Smooth muscle cell (in vitro differentiated cells): ENCODE measurements at regions not wholly inside any gene's neighbourhood (a gene's known extent, or its start where the extent isn't known, plus 50 kb on each side); places are given as distances from the start of the nearest gene placed in this dataset.

Source experiments
- DNase-seq: peaks from one replicate; lab custom pipeline; 2025; ENCODE audit not compliant: unreplicated experiment; lab: John Stamatoyannopoulos, UW
- H2AFZ ChIP-seq: fragments of 200-600 bp; sonication (generic); 2 replicates; pipeline ENCODE4 v1.6.0; 2016; ENCODE audit warnings: antibody characterized with exemption, low read depth, mild to moderate bottlenecking
- H3F3A ChIP-seq: fragments of 200-600 bp; sonication (generic); 2 replicates; pipeline ENCODE4 v1.6.0; 2017; ENCODE audit warnings: antibody characterized with exemption, low read depth
- H3K27ac ChIP-seq: fragments of 200-600 bp; sonication (generic); 2 replicates; pipeline ENCODE4 v1.5.1; 2016; ENCODE audit warnings: low read depth, mild to moderate bottlenecking
- H3K27me3 ChIP-seq: fragments of 200-600 bp; sonication (generic); 2 replicates; pipeline ENCODE4 v1.6.1; 2016; ENCODE audit warnings: low read depth, mild to moderate bottlenecking
- H3K36me3 ChIP-seq: fragments of 200-600 bp; sonication (generic); 2 replicates; pipeline ENCODE4 v1.5.1; 2016; ENCODE audit warnings: low read depth
- H3K4me1 ChIP-seq: fragments of 200-600 bp; sonication (generic); 2 replicates; pipeline ENCODE4 v1.5.1; 2016; ENCODE audit warnings: low read depth
- H3K4me2 ChIP-seq: fragments of 200-600 bp; sonication (generic); 2 replicates; pipeline ENCODE4 v1.6.0; 2016; ENCODE audit warnings: mild to moderate bottlenecking
- H3K4me3 ChIP-seq: fragments of 200-600 bp; sonication (generic); 2 replicates; pipeline ENCODE4 v1.5.1; 2016; ENCODE audit warnings: mild to moderate bottlenecking
- H3K79me2 ChIP-seq: fragments of 200-600 bp; sonication (generic); 2 replicates; pipeline ENCODE4 v1.6.0; 2016; ENCODE audit warnings: low read depth, mild to moderate bottlenecking
- H3K9ac ChIP-seq: fragments of 200-600 bp; sonication (generic); 2 replicates; pipeline ENCODE4 v1.6.0; 2016; ENCODE audit warnings: low read depth
- H3K9me3 ChIP-seq: fragments of 200-600 bp; sonication (generic); replicated peaks from 2 replicates; pipeline ENCODE4 v1.5.1; 2016; ENCODE audit warnings: low read depth
- H4K20me1 ChIP-seq: fragments of 200-600 bp; sonication (generic); 2 replicates; pipeline ENCODE4 v1.6.0; 2016; ENCODE audit warnings: low read depth
- WGBS: methylation state at CpG from one replicate; pipeline ENCODE4 v1.1.7; 2016; ENCODE audit warnings: low lambda C conversion rate; 5-methylcytosine and 5-hydroxymethylcytosine counted together
- TF ChIP-seq, protein P1 (sequence below): fragments of 200-600 bp; sonication (generic); IDR thresholded peaks from 2 replicates; pipeline ENCODE4 v1.5.1; 2017; ENCODE audit warnings: borderline replicate concordance, mild to moderate bottlenecking, antibody characterized with exemption; ENCODE audit not compliant: insufficient read depth, poor library complexity, severe bottlenecking

DNA sequence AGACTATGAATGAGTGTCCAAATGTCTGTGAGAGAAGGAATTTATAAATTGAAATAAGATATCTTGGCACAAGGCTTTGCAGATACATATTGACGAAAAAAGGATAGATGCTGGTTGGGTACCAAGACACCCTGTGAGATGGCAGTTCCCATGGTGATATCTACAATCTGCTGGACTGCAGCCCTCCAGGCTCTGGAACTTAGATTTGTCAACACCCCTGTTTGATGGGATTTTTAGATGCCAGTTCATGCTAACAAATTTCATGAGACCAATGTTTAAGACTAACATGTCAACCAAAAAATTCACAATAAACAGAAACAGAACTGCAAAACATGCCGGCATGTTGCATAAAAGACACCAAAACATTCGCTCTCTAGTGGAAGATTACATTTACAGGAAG, 400.3 kb upstream of the CNTNAP5 start:
- no peak overlapping the region for H3K4me2 ChIP-seq
- 91% methylated on average over 3 of the region's 3 CpGs for WGBS
- TF ChIP-seq, protein P1, sequence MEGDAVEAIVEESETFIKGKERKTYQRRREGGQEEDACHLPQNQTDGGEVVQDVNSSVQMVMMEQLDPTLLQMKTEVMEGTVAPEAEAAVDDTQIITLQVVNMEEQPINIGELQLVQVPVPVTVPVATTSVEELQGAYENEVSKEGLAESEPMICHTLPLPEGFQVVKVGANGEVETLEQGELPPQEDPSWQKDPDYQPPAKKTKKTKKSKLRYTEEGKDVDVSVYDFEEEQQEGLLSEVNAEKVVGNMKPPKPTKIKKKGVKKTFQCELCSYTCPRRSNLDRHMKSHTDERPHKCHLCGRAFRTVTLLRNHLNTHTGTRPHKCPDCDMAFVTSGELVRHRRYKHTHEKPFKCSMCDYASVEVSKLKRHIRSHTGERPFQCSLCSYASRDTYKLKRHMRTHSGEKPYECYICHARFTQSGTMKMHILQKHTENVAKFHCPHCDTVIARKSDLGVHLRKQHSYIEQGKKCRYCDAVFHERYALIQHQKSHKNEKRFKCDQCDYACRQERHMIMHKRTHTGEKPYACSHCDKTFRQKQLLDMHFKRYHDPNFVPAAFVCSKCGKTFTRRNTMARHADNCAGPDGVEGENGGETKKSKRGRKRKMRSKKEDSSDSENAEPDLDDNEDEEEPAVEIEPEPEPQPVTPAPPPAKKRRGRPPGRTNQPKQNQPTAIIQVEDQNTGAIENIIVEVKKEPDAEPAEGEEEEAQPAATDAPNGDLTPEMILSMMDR, result no peak
- no peak overlapping the region for H3K9ac ChIP-seq
- H4K20me1 ChIP-seq, result no peaks in the 10 kb centered on the region
- no peaks in the 10 kb centered on the region for H3K27me3 ChIP-seq
- no peaks in the 10 kb centered on the region for H3F3A ChIP-seq
- H3K9me3 ChIP-seq, result no peaks in the 10 kb centered on the region
- no peak for DNase-seq
- no peaks in the 10 kb centered on the region for H3K36me3 ChIP-seq
- no peaks in the 10 kb centered on the region for H3K79me2 ChIP-seq
- H3K4me3 ChIP-seq, result no peak overlapping the region
- no peak overlapping the region for H2AFZ ChIP-seq
- no peak overlapping the region for H3K27ac ChIP-seq
- H3K4me1 ChIP-seq, result no peaks in the 10 kb centered on the region

DNA sequence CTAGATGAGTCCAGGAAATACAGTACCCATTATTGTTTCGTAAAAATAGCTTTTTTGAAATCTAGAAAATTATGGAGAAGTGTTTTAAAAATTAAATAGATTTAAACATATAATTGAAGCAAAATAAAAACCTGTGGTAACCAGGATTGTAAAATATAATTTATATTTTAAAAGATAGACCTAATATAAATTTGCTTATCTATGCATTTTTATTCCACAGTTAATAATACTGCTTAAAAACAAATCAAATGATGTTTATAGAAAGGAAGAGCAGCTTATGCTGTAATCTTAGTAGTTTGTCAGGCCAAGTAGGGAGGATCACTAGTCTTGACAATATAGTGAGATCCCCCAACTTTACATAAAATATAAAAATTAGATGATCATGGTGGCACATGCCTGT, 388.9 kb upstream of the CNTNAP5 start:
- 100% methylated on average over 1 of the region's 1 CpG for WGBS
- Histone ChIP-seq H3K9ac (no peak overlapping the region), H3K9me3 (no peaks in the 10 kb centered on the region), H3K4me1 (no peaks in the 10 kb centered on the region), H3K27ac (no peak overlapping the region), H3K36me3 (no peaks in the 10 kb centered on the region), H3K27me3 (no peaks in the 10 kb centered on the region), H3F3A (no peaks in the 10 kb centered on the region), H4K20me1 (no peaks in the 10 kb centered on the region), H3K79me2 (no peaks in the 10 kb centered on the region), H3K4me2 (no peak overlapping the region), H3K4me3 (no peak overlapping the region), H2AFZ (no peak overlapping the region)
- DNase-seq, result no peak
- TF ChIP-seq, protein P1, result no peak

DNA sequence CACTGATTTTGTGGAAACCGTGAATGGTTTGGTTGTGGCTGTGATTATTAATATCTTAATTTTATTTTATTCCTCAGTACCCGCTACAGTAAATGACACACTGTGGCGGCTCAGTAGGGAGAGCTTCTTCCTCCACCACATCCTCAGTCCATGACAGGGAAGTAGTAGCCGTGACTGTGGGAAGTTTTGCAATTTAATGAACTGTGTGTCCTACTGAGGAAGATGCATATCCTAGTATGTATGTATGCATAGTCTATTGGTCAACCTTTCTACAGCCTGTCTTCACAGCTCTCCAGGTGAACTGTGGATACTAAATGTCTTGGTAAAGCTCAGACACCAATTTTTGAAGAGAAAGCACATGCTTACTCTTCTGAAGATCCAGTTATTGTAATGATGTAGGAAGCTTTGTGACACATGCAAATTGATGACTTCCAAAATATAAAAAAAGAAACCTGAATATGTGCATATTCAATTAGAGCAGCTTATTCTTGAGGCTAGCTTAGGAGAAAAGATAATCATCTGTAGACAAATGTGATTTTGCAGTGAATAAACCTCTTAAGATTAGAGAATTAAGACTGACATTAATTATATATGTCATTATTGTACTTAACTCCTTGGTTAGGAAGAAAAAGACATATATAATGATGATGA, 384.3 kb upstream of the CNTNAP5 start:
- Histone ChIP-seq H3K27me3 (no peaks in the 10 kb centered on the region), H2AFZ (no peak overlapping the region), H3K4me2 (no peak overlapping the region), H3K27ac (no peak overlapping the region), H3K9me3 (no peaks in the 10 kb centered on the region), H3K4me3 (no peak overlapping the region), H3K79me2 (no peaks in the 10 kb centered on the region), H4K20me1 (no peaks in the 10 kb centered on the region), H3K36me3 (no peaks in the 10 kb centered on the region), H3F3A (no peaks in the 10 kb centered on the region), H3K9ac (no peak overlapping the region), H3K4me1 (no peaks in the 10 kb centered on the region)
- WGBS, result 89% methylated on average over 4 of the region's 4 CpGs
- no peak for DNase-seq
- TF ChIP-seq, protein P1, result no peak

DNA sequence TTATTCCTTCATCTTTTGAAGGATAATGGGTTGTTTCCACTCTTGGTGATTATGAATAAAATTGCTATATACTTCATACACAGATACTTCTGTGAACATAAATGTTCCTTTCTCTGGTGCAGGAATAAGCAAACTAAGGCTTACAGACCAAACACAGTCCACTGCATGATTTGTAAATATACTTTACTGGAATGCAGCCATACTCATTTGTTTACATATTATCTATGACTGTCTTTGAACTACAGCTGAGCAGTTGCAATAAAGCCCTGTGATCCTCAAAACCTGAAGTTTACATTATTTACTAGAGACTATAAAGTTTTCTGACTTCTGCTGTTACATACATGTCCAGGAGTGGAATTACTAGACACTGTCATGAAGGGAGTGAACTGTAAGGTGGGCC, 381.0 kb upstream of the CNTNAP5 start:
- H3K36me3 ChIP-seq, result no peaks in the 10 kb centered on the region
- H3K9me3 ChIP-seq, result no peaks in the 10 kb centered on the region
- H3K4me1 ChIP-seq, result no peaks in the 10 kb centered on the region
- no peaks in the 10 kb centered on the region for H3K27me3 ChIP-seq
- H3K9ac ChIP-seq, result no peak overlapping the region
- no peaks in the 10 kb centered on the region for H3F3A ChIP-seq
- no peaks in the 10 kb centered on the region for H4K20me1 ChIP-seq
- TF ChIP-seq, protein P1, result no peak
- no peak overlapping the region for H3K4me2 ChIP-seq
- no peak overlapping the region for H3K27ac ChIP-seq
- no peak overlapping the region for H3K4me3 ChIP-seq
- no peaks in the 10 kb centered on the region for H3K79me2 ChIP-seq
- no peak overlapping the region for H2AFZ ChIP-seq
- no peak for DNase-seq
